HG02678 (cell line): ENCODE measurements at regions not wholly inside any gene's neighbourhood (a gene's known extent, or its start where the extent isn't known, plus 50 kb on each side); places are given as distances from the start of the nearest gene placed in this dataset.
"Not testable (repeated sequence)": the region's sequence is repeated elsewhere in the genome, so short reads cannot be mapped to it uniquely, and the experiment has no call there.

Experiments
- ATAC-seq: cut with Tn5 transposase; IDR thresholded peaks from one replicate; pipeline ENCODE4 v1.9.1; 2021; ENCODE audit warnings: mild to moderate bottlenecking, moderate library complexity; ENCODE audit not compliant: unreplicated experiment

DNA sequence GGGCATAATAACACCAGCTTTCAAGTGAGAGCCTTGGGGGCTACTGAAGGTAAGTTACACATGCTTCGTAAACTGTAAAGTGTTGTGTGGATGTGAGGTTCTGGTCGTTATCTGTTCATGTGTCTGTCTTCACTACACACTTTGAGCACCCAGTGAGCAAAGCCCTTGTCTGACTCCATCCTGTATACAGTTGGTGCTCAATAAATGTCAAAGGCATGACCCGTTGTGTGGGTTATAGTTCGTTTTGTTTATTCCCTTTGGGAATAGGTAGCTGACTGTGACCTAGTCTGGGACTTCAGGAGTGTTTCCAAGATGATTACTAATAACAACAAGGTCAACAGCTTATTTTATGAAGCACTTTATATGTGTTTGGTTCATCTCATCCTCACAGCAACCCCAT, 146.9 kb downstream of the MIAT start:
- no peak for ATAC-seq

- ATAC-seq: no peak
Observed at GRCh38 chr22:26804911-26805539, 147.6 kb downstream of the MIAT start.

- ATAC-seq: no peak
Observed at GRCh38 chr22:26806445-26807175, 149.2 kb downstream of the MIAT start.

- ATAC-seq: no peak
Observed at GRCh38 chr22:26811647-26811992, 154.2 kb downstream of the MIAT start.

GRCh38 chr22:26812731-26813130, 155.3 kb downstream of the MIAT start:
- ATAC-seq: no peak

DNA sequence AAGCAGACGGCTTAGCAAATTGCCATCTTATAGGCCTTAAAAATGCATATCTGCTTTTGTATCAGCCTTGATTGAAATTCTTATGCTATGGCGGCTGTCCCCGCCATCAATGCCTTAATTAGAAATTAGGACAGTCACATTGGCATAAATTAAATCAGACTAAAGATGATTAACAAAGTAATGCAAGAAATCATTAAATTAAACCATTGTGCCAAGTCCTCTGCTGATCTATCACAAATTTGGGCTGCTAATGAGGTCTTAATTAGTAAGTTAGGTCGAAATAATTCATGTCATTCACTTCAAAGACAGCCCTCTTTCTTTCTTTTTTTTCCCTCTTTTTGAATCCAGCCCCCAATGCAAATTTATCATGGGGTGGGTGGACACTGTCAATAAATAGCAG, 159.3 kb downstream of the MIAT start:
- ATAC-seq: no peak

- ATAC-seq: no peak
Observed at GRCh38 chr22:26817926-26818325, 160.5 kb downstream of the MIAT start.

- no peak for ATAC-seq
Observed at GRCh38 chr22:26821854-26822253, 164.5 kb downstream of the MIAT start.

GRCh38 chr22:26822313-26822712, 164.9 kb downstream of the MIAT start:
- ATAC-seq: no peak

- ATAC-seq: no peak
Observed at GRCh38 chr22:26823966-26824365, 166.6 kb downstream of the MIAT start.

- no peak for ATAC-seq
Observed at GRCh38 chr22:26825960-26826935, 168.9 kb downstream of the MIAT start.

- no peak for ATAC-seq
Observed at GRCh38 chr22:26827611-26828010, 170.2 kb downstream of the MIAT start.

GRCh38 chr22:26828311-26828710, 170.9 kb downstream of the MIAT start:
- no peak for ATAC-seq

DNA sequence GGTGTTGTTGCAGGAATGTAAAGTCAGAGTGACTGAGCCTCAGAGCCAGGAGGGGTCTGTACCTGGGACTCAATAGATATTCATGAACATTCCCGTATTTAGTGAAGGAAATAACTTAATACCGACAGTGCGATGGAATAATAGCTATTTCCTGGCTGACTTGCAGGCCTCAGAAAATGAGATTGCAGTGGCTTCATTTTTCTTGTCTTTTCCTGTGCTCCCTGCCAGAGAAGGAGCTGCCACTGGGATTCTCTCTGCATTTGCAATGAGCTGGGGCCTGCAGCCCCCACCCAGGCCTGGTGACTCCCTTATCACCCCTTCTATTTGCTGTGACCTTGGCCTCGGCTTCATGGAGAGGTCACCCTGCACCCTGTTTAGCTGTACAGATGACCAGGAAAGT, 173.4 kb downstream of the MIAT start:
- ATAC-seq: no peak

GRCh38 chr22:26835023-26835422, 177.6 kb downstream of the MIAT start:
- ATAC-seq: no peak

DNA sequence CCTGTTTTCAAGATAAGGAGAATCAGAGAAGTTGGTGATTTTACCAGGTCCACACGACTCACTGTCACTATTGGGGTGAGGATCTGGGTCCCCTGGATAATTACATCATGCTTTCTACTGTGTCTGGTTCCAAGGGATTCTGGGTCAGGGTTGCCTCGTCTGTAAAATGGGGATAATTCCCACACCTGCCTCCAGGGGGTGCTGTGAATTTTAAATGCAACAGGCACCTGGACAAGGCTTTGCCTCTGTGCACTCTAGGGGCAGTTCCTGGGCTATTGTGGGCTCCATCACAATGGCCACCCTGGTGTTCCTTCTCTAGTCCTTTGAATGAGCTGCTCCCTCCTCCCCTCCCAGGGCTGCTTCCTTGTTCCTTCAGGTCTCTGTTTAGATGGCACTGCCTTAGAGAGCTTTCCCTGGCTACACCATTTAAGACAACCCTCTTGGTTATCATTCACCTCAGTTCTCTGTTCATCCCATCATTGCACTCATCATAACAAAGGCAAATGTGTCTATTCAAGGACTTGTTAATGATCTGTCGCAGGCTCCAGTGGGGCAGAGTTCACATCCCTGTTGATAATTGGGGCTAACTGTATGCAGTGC, 178.6 kb downstream of the MIAT start:
- no peak for ATAC-seq

- ATAC-seq: no peak
Observed at GRCh38 chr22:26837784-26838470, 180.5 kb downstream of the MIAT start.

DNA sequence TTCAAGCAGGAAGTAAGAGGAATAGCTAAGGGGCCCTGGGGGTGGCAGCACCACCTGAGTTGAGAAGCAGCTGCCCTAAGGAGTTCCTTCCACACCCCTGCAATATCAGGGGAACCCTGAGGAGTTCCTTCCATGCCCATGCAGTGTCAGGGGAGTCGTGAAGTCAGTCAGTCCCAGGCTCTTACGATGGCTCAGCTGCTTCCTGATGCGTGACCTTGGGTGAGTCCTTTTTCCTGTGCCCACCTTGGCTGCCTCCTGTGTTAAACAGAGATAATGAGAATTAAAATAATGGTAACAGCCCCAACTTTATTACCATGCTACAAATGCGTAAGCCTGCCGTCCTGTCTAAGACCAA, 181.1 kb downstream of the MIAT start:
- ATAC-seq: no peak

GRCh38 chr22:26839216-26839615, 181.8 kb downstream of the MIAT start:
- no peak for ATAC-seq

GRCh38 chr22:26840770-26841169, 183.4 kb downstream of the MIAT start:
- ATAC-seq: not testable (repeated sequence)

GRCh38 chr22:26842103-26842502, 184.7 kb downstream of the MIAT start:
- no peak for ATAC-seq
